Stimulated activated CD4-positive, alpha-beta T cell treated with anti-CD3 and anti-CD28 coated beads, Interleukin-1b, Interleukin-23, amount 100 ng/mL, for 24 hours (primary cell): ENCODE measurements at regions not wholly inside any gene's neighbourhood (a gene's known extent, or its start where the extent isn't known, plus 50 kb on each side); places are given as distances from the start of the nearest gene placed in this dataset.
A peak's percentile ranks its signal among the peaks of the same experiment; 100 is the strongest.

Experiments used
- DNase-seq, 4 experiments: peaks; one replicate each; pipeline ENCODE4 v3.0.0-alpha.2; 2020; ENCODE audit warnings: low read depth in 4 of 4, low spot score in 1 of 4

DNA sequence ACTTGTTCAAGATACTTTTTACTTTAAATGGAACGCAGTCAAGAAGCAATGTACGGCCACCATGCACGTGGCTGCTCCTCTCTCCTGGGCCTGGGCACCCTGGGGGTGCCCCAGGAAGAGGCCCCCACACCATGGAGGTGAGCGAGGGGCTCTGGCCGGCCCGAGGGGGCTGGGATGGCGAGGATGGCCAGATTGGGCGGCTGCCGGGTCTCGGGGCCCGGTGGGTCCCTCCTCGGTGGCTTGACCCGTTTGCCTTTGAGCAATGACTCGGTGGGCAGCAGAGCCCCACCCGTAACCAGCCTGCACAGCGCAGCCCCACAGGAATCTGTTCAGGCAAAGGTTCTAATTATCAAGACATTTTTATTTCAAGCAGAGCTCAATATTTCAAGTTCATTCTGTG is 167.4 kb downstream of the BRD1 start:
- DNase-seq = no peak

DNA sequence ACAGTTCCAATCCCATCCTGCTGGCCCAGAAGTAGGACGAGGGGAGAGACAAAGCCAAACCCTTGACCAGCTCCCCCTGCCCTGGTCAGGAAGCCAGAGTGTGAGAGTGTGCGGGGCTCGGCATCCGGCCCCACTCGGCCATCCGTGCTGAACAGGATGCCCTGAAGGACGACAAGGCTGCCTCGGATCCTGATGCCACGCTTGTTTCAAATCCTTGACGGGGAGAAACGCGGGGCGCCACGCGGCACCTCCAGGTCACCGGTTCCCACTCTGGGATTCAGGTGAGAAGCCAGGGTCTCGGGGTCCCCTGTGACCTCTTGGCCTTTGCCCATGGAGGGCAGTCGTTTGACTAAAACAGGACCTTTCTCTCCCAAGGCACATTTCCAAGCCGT is 167.8 kb downstream of the BRD1 start:
- DNase-seq = no peak

DNA sequence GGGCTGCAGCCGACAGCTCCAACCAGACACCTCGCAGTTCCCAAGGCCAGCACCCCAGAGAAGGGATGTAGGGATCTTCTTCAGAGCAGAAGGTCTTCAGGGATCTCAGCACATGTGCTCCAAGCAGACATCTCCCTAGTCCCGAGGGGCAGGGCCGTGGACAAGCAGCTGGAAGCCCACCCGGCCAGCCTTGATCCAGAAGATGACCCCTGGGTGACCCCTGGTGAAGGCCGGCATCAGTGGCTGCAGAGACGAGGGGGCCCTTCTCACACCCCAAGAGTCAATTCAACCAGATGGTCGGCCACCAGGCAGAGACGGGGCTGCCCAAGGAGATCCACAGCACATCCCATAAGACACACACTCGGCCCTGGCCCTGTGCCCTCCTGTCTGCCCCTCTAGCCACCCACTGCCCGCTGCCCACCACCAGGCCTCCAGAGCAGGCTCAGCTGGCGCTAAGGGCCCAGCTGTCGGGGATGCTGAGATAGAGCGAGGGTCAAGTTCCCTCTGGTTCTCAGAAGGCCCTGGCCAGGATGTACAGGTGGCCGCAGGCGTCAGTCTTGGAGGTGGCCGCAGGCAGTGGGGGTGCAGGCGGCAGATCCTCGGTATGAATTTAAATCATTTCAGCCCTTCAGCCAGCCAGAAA is 168.3 kb downstream of the BRD1 start:
- no peak for DNase-seq

DNA sequence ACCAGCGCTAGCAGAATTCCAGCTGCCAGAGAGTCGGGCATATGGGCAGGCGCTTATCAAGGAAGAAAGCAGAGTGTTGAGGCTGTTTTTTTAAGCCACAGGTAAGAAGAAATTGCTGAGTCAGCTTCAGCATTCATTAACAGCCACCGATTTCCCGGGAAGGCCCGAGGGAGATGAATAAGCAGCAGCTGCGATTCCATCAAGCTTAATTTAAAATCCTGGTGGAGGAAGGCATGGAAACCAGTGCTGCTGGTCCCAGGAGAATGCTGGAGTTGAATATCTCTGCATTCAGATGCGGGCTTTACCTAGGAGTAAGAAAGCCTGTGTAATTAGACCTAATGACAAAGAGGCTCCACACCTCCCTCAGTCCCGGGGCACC is 168.8 kb downstream of the BRD1 start:
- DNase-seq = no peak

DNA sequence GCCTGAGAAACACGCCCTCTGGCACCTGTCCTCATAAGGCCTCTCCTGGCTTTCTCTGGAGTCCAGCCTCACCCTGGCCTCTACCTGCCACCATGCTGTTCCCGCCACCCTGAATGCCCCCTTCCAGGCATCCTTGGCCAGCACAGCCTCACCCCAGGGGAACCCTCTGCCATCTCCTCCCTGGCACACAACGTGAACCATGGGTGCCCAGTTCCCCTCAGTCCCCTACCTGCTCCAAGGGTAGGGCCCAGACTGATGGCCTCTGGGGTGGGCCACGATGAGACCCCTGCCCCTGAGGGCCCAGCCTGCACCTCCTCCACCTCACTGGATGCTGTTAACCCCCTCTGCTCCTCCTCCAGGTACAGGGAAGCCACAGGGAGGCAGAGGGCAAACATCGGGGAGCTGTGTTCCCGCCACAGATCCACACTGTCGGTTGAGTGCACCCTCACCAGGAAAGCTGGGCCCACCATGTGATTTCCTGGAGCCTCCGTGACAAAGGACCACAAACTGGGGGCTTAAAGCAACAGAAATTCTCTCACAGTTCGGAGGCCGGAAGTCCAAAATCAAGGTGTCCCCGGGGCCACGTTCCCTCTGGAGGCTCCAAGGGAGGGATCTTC is 169.6 kb downstream of the BRD1 start:
- DNase-seq = no peak

DNA sequence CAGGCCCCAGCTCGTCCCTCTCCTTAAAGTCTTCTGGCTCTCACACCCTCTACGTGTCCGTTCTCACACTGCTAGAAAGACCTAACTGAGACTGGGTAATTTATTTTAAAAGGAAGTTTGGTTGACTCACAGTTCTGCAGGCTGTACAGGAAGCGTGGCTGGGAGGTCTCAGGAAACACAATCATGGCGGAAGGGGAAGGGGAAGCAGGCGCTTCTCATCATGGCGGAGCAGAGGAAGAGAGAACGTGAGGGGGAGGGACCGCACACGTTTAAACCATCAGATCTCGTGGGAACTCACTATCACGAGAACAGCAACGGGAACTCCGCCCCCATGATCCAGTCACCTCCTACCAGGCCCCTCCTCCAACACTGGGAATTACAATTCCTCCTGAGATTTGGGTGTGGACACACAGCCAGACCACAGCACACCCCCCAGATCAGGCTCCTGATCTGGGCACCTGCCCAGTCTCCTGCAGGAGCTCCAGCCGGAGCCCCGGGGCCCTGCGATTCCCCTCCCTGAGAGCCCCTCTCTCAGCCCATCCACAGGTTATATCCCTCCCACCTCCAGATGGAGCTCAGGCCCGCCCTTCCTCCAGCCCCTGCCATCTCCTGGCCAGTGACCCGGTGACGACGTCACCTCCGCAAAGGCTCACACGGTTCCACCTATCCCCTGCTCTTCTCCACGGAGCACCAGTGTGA is 170.2 kb downstream of the BRD1 start:
- peak; percentile 31 to 77 (median 58) for DNase-seq

DNA sequence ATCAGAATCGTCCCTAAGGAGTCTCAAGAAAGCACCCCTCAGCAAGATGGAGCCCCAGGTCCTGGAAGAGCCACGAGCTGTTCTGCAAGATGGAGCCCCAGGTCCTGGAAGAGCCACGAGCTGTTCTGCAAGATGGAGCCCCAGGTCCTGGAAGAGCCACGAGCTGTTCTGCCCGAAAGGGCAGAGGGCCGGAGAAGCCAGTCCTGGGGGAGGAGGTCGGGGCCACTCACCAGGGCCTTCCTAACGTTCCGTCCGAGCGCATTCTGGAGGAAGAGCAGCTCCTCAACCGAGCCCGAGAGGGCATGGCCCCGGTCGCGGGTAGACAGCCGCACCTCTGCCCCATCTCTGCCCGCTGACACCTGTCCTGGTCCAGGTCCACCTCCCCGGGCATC is 170.8 kb downstream of the BRD1 start:
- peak in 1 of 4 experiments; percentile 23 for DNase-seq

DNA sequence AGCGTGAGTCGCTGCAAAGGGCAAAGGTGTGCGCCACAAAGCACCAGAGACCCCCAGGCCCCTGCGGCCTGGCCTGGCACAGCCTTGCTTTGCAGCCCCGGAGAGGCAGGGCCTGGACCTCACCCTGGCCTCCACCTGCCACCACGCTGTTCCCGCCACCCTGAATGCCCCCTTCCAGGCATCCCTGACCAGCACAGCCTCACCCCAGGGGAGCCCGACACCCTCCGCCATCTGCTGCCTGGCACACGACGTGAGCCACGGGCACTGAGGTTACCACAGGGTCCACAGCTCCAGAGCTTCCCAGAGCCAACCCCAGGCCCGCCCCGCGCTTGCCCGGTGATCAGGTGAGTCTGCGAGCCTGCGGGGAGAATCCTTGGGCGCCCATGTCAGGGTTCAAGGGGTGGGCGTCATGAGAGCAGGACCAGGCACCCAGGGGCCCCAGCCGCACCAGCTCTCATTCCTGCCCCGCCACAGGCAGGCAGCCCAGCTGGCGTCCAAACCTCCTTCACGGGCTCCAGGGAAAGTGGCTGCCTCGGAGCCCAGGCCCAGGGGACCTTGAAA is 171.3 kb downstream of the BRD1 start:
- DNase-seq = no peak

DNA sequence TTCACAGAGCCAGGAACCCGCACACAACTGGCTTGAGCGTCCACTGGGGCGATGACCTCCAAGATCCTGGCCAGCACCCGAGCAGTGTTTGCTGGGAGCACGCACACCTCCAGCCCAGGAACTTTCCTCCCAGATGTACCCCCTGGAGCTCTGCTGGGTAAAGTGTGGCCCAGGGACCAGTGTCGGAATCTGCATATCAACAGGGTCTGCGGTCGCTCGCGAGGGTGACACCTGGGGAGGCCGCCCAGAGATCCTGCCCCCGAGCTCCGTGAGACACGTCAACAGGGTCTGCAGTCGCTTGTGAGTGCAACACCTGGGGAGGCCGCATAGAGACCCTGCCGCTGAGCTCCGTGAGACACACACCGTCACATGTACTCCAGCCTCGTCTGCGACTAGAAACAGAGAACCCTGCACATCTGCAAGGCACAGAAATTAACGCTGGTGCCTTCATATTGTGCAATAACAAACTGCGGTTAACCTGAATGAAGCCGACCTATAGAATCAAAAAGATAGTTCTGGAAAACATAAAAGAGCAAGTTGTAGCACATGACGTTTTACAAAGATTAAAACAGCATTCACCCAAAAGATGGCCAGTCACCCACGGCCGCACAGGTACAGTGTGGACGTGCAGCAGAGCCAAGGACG is 172.4 kb downstream of the BRD1 start:
- DNase-seq = no peak

DNA sequence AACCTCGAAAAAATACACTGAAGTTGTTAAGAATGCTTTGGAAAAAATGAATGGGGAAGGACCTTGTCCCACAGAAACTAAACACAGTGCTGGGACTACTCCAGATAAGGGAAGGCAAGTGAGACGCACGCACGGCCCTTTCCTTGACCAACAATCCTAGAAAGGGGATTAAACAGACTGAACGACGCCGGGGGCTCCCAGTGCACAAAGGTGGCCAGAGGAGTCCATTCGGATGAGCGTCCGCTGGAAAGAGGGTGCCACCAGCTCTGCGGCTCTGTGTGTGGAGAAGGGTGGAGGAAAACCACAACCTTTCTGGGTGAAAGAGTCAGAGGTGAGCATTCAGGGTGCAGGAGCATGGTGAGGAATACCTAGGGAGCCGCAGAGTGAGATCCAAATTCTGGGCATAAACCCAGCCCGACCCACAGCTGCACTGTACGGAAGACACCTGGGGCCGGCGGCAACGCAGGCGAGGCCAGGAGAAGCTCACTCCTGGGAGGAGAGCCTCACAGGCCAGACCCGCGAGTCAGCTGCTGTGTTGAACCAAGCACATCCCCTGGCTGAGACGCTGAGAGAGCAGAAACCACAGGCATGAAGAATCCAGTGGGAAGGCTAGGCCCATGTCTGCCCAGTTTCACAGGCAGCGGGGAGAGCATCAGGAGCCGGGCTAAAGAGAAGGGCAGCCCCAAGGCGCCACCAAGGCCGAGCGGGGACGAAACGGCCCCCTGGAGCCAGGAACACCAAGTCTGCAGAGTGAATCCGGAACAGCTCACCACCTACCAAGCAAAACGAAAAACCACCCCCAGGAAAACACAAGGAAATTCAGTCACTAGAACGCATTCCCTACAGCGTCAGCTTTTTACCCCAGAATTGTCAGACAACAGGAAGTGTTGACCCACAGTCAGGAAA is 177.1 kb downstream of the BRD1 start:
- DNase-seq = no peak

DNA sequence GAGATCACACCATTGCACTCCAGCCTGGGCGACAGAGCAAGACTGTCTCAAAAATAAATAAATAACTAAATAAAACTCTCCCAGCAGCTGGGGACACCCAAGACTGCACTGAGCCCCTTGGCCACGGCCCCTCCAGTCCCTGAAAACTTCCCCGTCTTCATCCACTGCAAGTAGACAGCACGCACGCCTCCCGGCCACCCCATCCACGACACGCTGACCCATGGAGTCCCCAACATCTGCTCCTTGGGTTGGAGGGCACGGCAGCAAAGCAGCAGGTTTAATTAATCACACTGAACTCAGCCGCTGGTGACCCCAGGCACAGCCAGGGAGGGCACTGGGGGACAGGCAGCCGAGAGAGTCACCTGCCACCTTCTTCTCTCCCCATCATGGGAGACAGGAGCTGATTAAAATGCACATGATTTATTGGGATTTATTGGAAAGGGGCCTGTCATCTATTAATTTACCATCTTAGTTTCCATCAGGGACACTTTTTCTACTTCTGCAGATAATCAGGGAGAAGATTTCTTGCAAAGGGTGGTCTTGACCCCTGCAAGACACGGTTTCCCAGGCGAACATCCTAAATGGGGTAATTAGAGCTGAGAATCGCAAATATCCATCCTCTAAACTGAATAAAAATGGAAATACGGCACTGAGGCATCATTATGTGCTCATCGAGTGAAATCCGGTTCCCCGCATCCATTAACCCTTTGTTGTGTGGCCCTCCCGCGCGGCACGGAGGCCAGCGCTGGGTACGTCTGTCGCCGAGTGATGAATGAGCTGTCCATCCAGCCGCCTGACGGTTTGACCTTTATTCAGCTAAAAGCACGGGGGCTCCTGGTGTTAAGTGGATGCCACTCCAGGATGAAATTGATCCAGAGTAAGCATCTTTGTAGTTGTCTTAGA is 178.3 kb downstream of the BRD1 start:
- DNase-seq = no peak

DNA sequence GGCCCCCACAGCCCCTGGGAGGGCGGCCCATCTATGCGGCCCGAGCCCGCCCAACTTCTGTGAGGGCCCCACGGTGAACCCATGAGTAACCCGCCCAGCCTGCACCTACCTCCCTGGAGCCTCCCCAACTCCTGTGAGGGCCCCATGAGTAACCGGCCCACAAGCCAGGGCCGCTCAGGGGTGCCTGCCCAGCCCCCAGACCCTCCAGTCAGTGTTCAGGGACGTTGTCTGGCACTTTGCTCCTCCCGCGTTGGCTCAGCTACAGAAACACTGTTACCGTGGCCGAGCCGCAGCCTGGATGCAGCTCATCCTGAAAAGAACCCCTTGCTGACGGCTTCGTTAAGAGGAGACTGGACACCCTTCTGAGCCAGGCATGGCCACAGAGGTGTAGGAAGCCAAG is 179.6 kb downstream of the BRD1 start:
- DNase-seq = no peak

DNA sequence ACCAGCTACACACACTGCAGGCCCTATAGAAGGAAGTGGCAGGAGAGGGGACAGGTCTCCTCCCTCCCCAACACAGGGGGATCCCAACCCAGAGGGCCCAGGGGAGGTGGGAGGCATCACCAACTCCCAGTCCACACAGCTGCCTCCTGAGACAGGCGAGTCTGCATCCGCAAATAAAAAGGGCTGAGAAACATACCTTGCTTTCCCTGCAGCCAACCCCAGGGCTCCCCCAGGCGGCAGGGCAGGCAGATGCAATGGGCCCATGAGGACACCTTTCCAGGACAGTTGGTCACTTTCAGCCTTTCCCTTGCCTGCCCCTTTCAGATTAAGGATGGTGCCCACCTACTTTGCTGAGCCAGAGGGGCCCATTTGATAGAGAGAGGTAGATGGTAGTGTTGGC is 180.0 kb downstream of the BRD1 start:
- DNase-seq = no peak

DNA sequence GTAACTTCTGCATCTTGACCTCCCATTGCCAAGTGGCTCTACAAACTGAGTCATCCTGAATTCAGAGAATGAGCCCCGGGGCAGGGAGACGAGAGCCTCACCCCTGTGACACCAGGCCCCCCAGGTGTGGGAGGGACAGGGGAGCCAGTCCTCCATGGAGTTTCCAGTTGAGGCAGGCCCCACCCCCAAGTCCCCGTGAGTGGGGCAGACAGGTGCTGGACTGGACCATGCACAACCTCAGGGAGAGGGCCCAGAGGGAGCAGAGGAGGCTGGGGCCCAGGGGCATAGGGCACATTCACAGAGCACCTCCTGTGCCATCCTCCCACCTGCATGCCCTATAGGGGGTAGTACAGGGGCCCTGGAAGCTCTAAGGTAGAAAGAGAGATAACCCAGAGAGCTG is 180.8 kb downstream of the BRD1 start:
- DNase-seq = no peak

DNA sequence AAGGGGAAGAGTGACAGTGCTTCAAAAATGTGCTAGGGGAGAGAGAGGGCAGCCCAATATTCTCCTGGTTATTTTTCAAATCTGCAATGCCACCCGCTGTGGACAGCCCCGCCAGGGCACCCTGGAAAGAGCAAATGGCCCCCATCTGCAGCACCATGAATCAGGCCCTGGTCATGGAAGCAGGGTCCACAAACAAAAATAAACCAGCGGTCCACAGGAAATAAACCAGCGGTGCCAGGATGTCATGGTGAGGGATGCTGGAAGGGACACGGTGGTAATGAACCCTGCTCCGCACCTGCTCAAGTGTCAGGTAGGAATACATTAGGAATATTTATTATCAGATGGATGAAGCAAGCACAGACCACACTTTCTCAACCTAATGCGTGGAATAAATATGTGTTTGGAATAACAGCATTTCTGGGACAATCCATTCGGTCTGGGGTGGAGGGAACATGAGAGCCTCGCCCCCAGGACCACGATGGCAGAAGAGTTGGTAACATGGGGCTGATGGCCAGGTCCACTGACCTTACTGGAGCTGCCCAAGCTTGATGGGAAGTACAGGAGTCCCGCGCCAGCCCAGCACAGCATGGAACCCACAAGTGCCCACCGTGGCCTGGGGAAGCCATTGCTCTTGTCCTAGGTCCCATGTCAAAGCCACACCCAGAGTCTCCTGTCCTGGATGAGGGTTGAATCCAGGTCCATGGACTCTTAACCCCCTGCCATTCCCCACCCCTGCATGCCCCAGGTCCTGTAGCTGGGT is 181.7 kb downstream of the BRD1 start:
- no peak for DNase-seq

DNA sequence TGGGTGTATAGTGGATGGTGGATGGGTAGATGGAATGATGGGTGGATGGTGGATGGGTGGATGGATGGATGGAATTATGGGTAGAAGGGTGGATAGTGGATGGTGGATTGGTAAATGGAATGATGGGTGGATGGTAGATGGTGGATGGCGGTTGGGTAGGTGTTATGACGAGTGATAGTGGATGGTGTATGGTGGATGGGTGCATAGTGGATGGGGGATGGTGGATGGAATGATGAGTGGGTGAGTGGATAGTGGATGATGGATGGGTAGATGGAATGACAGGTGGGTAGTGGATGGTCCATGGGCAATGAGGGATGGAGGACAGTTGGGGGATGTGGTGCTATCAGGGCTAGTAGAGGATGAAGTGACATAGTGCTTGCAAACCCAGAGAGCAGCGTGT is 182.4 kb downstream of the BRD1 start:
- no peak for DNase-seq

DNA sequence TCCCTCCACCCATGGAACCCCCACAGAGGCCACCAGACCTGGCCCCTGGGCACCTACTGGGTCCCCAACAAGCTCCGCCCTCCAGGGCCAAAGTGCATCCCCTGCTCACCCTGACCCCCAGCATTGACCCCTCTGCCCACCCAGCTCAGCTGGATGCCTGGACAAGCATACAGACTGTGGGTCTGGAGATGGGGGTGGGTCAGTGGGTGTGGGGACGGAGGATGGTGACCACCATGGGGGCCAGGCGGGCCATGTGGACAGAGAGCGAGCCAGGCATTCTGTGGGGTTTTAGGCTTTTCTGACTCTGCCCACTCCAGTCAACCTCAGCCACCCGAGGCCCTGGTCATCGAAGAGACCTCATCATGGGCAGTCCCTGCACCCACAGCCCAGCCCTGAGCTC is 183.7 kb downstream of the BRD1 start:
- DNase-seq = no peak

DNA sequence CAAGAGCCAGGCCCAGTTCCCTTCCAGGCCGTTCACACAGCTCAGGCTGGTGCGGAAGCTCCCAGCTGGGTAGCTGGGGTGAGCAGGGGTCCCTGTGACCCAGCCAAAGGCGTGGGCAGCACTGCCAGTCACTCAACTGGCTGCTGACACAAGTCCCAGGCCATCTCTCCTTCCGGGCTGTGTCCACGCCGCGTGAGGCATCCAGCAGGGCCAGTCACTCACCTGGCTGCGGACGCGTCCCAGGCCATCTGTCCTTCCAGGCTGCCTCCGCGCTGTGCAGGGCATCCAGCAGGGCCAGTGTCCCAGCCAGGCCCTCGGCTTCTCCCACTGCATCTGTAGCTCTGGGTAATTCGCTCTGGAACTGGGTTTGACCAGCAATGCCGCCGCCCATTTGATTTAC is 184.2 kb downstream of the BRD1 start:
- DNase-seq = no peak

DNA sequence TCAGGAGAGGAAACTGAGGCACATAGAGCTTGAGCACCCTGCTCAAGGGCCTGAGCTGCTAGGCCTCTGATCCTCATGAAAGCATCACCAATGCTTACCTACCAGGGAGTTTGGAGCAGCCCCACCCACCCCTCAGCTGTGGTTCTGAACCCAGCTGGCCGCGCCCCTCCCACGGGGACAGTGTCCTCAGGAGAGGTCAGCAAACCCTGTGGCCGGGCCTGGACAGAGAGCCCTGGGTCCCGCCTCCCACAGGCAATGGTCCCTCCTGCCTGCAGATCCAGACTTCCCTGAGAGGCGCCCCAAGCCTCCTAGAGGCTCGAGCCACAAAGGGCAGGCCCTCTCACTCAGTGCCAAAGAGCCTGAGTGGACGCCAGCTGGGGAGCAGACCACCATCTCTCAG is 184.9 kb downstream of the BRD1 start:
- no peak for DNase-seq
